ENCODE measurements at regions not wholly inside any gene's neighbourhood (a gene's known extent, or its start where the extent isn't known, plus 50 kb on each side); places are given as distances from the start of the nearest gene placed in this dataset.

DNA sequence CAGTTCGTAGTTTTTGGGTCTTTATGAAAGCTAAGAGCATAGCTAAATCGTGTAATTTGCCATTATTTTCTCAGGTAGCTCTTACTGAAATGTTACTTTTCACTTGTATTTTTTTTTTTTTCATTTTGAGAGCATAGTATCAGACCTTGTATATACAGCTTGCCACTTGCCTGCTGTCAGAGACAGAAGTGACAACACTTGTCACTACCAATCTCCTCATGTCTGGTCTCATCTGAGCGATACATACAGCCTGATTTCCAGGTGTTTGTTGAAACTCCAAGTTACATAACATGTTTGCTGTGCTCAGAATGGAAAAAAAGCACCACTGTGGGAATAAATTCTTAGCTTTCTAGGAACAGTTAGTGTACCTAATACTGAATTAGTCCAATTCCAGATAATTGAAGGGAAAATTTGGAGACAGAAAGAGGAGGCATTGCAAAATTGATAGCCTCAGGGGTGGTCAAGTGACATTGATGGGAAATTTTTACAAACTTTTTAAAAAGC is 621.4 kb upstream of the PKN2 start:
- no peak for DNase-seq (ENCODE audit: low read depth in 2 of 2)
- no peaks in the 10 kb centered on the region for H4K20me1 ChIP-seq (ENCODE audit: control insufficient read depth, extremely low read depth, insufficient read depth, low read length)
- no peaks in the 10 kb centered on the region for H3K36me3 ChIP-seq (ENCODE audit: control insufficient read depth, insufficient read depth, low read length)
- no peaks in the 10 kb centered on the region for H3K4me1 ChIP-seq (ENCODE audit: control insufficient read depth, extremely low read depth, insufficient read depth, low read length)
- no peak overlapping the region for H3K27ac ChIP-seq (ENCODE audit: insufficient read depth, low read length)
- H3K27me3 ChIP-seq (ENCODE audit: control insufficient read depth, insufficient read depth, low read length) = no peaks in the 10 kb centered on the region
- no peak overlapping the region for H2AFZ ChIP-seq (ENCODE audit: low read length)
- no peak overlapping the region for H3K9ac ChIP-seq (ENCODE audit: insufficient read depth, low read length)
- H3K4me2 ChIP-seq (ENCODE audit: extremely low read depth, insufficient read depth, low read length) = no peak overlapping the region
- H3K79me2 ChIP-seq (ENCODE audit: control insufficient read depth, insufficient read depth, low read length) = no peaks in the 10 kb centered on the region
- H3K4me3 ChIP-seq (replicated peaks in 1 of 4; ENCODE audit: control extremely low read depth in 1 of 4, insufficient read depth in 1 of 4, low read depth in 3 of 4, low read length in 4 of 4) = no peak overlapping the region
- no peaks in the 10 kb centered on the region for H3K9me3 ChIP-seq (ENCODE audit: control insufficient read depth, insufficient read depth, low read depth, low read length)
- TF ChIP-seq, protein P1, sequence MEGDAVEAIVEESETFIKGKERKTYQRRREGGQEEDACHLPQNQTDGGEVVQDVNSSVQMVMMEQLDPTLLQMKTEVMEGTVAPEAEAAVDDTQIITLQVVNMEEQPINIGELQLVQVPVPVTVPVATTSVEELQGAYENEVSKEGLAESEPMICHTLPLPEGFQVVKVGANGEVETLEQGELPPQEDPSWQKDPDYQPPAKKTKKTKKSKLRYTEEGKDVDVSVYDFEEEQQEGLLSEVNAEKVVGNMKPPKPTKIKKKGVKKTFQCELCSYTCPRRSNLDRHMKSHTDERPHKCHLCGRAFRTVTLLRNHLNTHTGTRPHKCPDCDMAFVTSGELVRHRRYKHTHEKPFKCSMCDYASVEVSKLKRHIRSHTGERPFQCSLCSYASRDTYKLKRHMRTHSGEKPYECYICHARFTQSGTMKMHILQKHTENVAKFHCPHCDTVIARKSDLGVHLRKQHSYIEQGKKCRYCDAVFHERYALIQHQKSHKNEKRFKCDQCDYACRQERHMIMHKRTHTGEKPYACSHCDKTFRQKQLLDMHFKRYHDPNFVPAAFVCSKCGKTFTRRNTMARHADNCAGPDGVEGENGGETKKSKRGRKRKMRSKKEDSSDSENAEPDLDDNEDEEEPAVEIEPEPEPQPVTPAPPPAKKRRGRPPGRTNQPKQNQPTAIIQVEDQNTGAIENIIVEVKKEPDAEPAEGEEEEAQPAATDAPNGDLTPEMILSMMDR (conservative IDR thresholded peaks at IDR 0.05 in 1 of 2, IDR thresholded peaks at IDR 0.05 in 1 of 2; ENCODE audit: low read depth in 1 of 2, low read length in 2 of 2) = no peak
- TF ChIP-seq EZH2 (IDR thresholded peaks at IDR 0.05; ENCODE audit: low read length, missing control alignments) = no peak

DNA sequence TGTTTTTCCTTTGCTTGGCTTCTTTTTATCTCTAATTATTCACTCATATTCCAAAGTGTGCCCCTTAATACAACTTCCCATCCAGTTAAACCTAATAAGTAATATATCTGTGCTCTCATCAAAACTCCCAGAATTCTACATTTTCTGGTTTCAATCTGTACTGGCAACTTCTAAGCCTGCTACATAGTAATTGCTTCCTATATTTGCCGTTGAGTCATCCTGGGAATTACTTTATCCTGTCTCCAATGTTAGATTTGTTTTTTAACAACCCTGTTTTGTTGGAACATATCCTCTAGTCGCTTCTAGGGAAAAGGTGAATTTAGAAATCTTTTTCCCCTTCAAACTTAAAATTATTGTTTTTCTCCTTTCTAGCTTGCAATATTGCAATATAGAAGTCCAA is 620.5 kb upstream of the PKN2 start:
- DNase-seq (ENCODE audit: low read depth in 2 of 2) = peak in 1 of 2 donors; percentile 11

DNA sequence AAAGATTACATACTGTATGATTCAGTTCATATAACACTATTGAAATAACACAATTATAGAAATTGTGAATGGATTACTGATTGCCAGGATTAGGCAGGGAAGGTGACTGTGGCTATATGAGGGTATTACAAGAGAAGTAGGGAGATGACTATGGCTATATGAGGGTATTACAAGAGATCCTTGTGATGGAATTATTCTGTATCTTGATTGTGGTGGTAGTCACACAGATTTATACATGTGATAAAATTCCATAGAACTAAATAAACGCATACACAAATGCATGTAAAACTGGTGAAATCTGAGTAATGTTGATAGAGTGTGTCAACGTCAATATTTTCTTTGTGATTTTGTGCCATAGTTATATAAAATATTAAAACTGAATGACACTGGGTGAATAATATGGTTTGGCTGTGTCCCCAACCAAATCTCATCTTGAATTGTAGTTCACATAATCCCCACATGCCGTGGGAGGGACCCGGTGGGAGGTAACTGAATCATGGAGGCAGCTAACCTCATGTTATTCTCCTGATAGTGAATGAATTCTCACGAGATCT is 615.6 kb upstream of the PKN2 start:
- Histone ChIP-seq H3K79me2 (ENCODE audit: control insufficient read depth, insufficient read depth, low read length) (no peaks in the 10 kb centered on the region), H3K4me2 (ENCODE audit: extremely low read depth, insufficient read depth, low read length) (no peak overlapping the region), H3K36me3 (ENCODE audit: control insufficient read depth, insufficient read depth, low read length) (no peaks in the 10 kb centered on the region), H3K4me1 (ENCODE audit: control insufficient read depth, extremely low read depth, insufficient read depth, low read length) (no peaks in the 10 kb centered on the region), H2AFZ (ENCODE audit: low read length) (no peak overlapping the region), H3K27ac (ENCODE audit: insufficient read depth, low read length) (no peak overlapping the region), H3K9me3 (ENCODE audit: control insufficient read depth, insufficient read depth, low read depth, low read length) (no peaks in the 10 kb centered on the region), H3K4me3 (replicated peaks in 1 of 4; ENCODE audit: control extremely low read depth in 1 of 4, insufficient read depth in 1 of 4, low read depth in 3 of 4, low read length in 4 of 4) (no peak overlapping the region), H3K9ac (ENCODE audit: insufficient read depth, low read length) (no peak overlapping the region), H3K27me3 (ENCODE audit: control insufficient read depth, insufficient read depth, low read length) (no peaks in the 10 kb centered on the region), H4K20me1 (ENCODE audit: control insufficient read depth, extremely low read depth, insufficient read depth, low read length) (no peaks in the 10 kb centered on the region)
- TF ChIP-seq, protein P1 (conservative IDR thresholded peaks at IDR 0.05 in 1 of 2, IDR thresholded peaks at IDR 0.05 in 1 of 2; ENCODE audit: low read depth in 1 of 2, low read length in 2 of 2) = no peak
- no peak for TF ChIP-seq EZH2 (IDR thresholded peaks at IDR 0.05; ENCODE audit: low read length, missing control alignments)
- no peak for DNase-seq (ENCODE audit: low read depth in 2 of 2)

More for the DNA sequence above, 620.5 kb upstream of the PKN2 start:
- Histone ChIP-seq H4K20me1 (ENCODE audit: control insufficient read depth, extremely low read depth, insufficient read depth, low read length) (no peaks in the 10 kb centered on the region), H3K4me3 (replicated peaks in 1 of 4; ENCODE audit: control extremely low read depth in 1 of 4, insufficient read depth in 1 of 4, low read depth in 3 of 4, low read length in 4 of 4) (no peak overlapping the region), H3K27ac (ENCODE audit: insufficient read depth, low read length) (no peak overlapping the region), H2AFZ (ENCODE audit: low read length) (no peak overlapping the region), H3K79me2 (ENCODE audit: control insufficient read depth, insufficient read depth, low read length) (no peaks in the 10 kb centered on the region), H3K9me3 (ENCODE audit: control insufficient read depth, insufficient read depth, low read depth, low read length) (no peaks in the 10 kb centered on the region), H3K9ac (ENCODE audit: insufficient read depth, low read length) (no peak overlapping the region), H3K4me2 (ENCODE audit: extremely low read depth, insufficient read depth, low read length) (no peak overlapping the region), H3K4me1 (ENCODE audit: control insufficient read depth, extremely low read depth, insufficient read depth, low read length) (no peaks in the 10 kb centered on the region), H3K36me3 (ENCODE audit: control insufficient read depth, insufficient read depth, low read length) (no peaks in the 10 kb centered on the region), H3K27me3 (ENCODE audit: control insufficient read depth, insufficient read depth, low read length) (no peaks in the 10 kb centered on the region)
- no peak for TF ChIP-seq EZH2 (IDR thresholded peaks at IDR 0.05; ENCODE audit: low read length, missing control alignments)
- TF ChIP-seq, protein P1 (conservative IDR thresholded peaks at IDR 0.05 in 1 of 2, IDR thresholded peaks at IDR 0.05 in 1 of 2; ENCODE audit: low read depth in 1 of 2, low read length in 2 of 2) = no peak

Measured in fibroblast of lung (primary cell).